Mucosa of descending colon (tissue), 3 donors: ENCODE measurements at regions not wholly inside any gene's neighbourhood (a gene's known extent, or its start where the extent isn't known, plus 50 kb on each side); places are given as distances from the start of the nearest gene placed in this dataset.

Source experiments
- ATAC-seq: fragments of 200-7000 bp; cut with Tn5 transposase; one replicate; pipeline ENCODE4 v1.9.1; 2020; ENCODE audit warnings: mild to moderate bottlenecking, moderate library complexity
- DNase-seq, 3 donors: peaks; one replicate each; pipeline ENCODE4 v3.0.0-alpha.2; 2020
- H3K36me3 ChIP-seq: fragments of 200-600 bp; one replicate; pipeline ENCODE4 v1.8.0; 2021; ENCODE audit warnings: low read depth, mild to moderate bottlenecking
- H3K4me1 ChIP-seq: fragments of 200-600 bp; one replicate; pipeline ENCODE4 v1.8.0; 2021; ENCODE audit warnings: low read depth, mild to moderate bottlenecking
- H3K4me3 ChIP-seq: fragments of 200-600 bp; one replicate; pipeline ENCODE4 v1.8.0; 2021; ENCODE audit warnings: mild to moderate bottlenecking
- H3K9me3 ChIP-seq: fragments of 200-600 bp; one replicate; pipeline ENCODE4 v1.8.0; 2021; ENCODE audit warnings: mild to moderate bottlenecking
- CTCF ChIP-seq: fragments of 200-600 bp; IDR thresholded peaks from one replicate; pipeline ENCODE4 v1.8.0; 2022; ENCODE audit warnings: antibody characterized with exemption, mild to moderate bottlenecking
- intact Hi-C, 2 donors: fragments of 100-400 bp; cut with DNase I in 1 of 2; cut with micrococcal nuclease in 1 of 2; formaldehyde crosslinking; loops; one replicate each; pipeline versions ENCODE4 v1.11.0 to v1.11.1; 2022; cut with DNase I, micrococcal nuclease
- donor health status: DM: no; HTN: no; CAD: no; lungs with moderate emphysema.
- donor health status: DM: no; HTN: no; CAD: no.
- donor health status: DM: no; HTN: yes; CAD: no.

GRCh38 chr2:51224790-51225189 is 192.9 kb upstream of the NRXN1 start:
- ATAC-seq (no peak), DNase-seq (no peak)
- Histone ChIP-seq H3K9me3 (peaks cover 6% of the 10 kb centered on the region), H3K36me3 (no peaks in the 10 kb centered on the region), H3K4me1 (no peaks in the 10 kb centered on the region), H3K4me3 (no peak overlapping the region)
- TF ChIP-seq CTCF = no peak
- intact Hi-C loops = no loop called here

GRCh38 chr2:51222106-51222505 is 190.2 kb upstream of the NRXN1 start:
- no peaks in the 10 kb centered on the region for H3K9me3 ChIP-seq
- DNase-seq (no peak), ATAC-seq (no peak)
- H3K36me3 ChIP-seq = no peaks in the 10 kb centered on the region
- intact Hi-C loops = no loop called here
- H3K4me1 ChIP-seq = no peaks in the 10 kb centered on the region
- H3K4me3 ChIP-seq = no peak overlapping the region
- no peak for TF ChIP-seq CTCF

- no peak for TF ChIP-seq CTCF
- Histone ChIP-seq H3K36me3 (no peaks in the 10 kb centered on the region), H3K4me3 (no peak overlapping the region), H3K4me1 (no peaks in the 10 kb centered on the region), H3K9me3 (no peaks in the 10 kb centered on the region)
- ATAC-seq (no peak), DNase-seq (no peak)
- intact Hi-C loops = no loop called here
Measured at GRCh38 chr2:51220606-51221005, 188.7 kb upstream of the NRXN1 start.

GRCh38 chr2:51220080-51220479 is 188.1 kb upstream of the NRXN1 start:
- Histone ChIP-seq H3K4me3 (no peak overlapping the region), H3K4me1 (no peaks in the 10 kb centered on the region), H3K36me3 (no peaks in the 10 kb centered on the region), H3K9me3 (no peaks in the 10 kb centered on the region)
- DNase-seq (no peak), ATAC-seq (no peak)
- no peak for TF ChIP-seq CTCF
- intact Hi-C loops = no loop called here

- ATAC-seq (no peak), DNase-seq (no peak)
- intact Hi-C loops = no loop called here
- no peak overlapping the region for H3K4me3 ChIP-seq
- TF ChIP-seq CTCF = no peak
- H3K9me3 ChIP-seq = no peaks in the 10 kb centered on the region
- no peaks in the 10 kb centered on the region for H3K36me3 ChIP-seq
- no peaks in the 10 kb centered on the region for H3K4me1 ChIP-seq
Measured at GRCh38 chr2:51219468-51219867, 187.5 kb upstream of the NRXN1 start.

GRCh38 chr2:51218047-51218446 is 186.1 kb upstream of the NRXN1 start:
- H3K4me3 ChIP-seq = no peak overlapping the region
- no peak for TF ChIP-seq CTCF
- no peaks in the 10 kb centered on the region for H3K4me1 ChIP-seq
- H3K9me3 ChIP-seq = no peaks in the 10 kb centered on the region
- intact Hi-C loops = no loop called here
- ATAC-seq (no peak), DNase-seq (no peak)
- H3K36me3 ChIP-seq = no peaks in the 10 kb centered on the region
